ENCODE measurements at regions not wholly inside any gene's neighbourhood (a gene's known extent, or its start where the extent isn't known, plus 50 kb on each side); places are given as distances from the start of the nearest gene placed in this dataset.

DNA sequence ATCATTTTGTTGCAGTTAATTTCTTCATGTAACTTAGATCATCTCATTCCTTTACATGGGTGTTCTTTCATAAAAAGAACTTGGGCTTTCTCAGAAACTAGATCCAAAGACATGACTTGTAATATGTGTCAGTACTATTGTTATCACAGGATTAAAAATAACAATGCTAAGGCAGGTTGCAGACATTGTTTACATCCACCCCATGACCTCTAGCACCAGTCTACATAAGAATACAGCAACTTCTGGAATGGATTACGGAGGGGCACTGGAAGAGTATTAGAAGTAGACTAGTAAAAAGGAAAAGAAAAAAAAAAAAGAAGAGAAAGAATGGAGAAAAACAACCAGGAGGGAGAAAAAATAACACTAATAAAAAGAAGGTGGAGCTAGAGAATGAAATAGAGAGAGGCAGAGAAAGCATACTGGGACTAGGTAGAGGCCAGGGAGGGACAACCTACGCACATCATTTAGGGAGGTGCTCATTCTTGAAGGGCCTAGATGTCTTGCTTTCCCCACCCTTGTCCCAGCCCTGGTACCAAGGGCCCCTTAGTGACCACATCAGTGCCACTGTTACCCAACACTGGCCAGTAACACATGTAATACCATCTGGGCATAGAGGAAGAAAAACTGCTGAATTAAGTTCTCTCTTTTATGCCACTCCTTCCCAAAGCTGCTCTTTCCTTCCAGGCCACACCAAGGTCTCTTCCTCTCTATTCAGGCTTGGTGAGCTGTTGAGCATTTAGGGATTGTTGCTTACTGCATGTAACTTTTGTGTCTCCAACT lies 70.6 kb upstream of the KLF7 start:
- no peak for DNase-seq

GRCh38 chr2:207238831-207239701 lies 73.3 kb upstream of the KLF7 start:
- no peak for DNase-seq

- DNase-seq = no peak
Observed at GRCh38 chr2:207239754-207240494, 74.2 kb upstream of the KLF7 start.

GRCh38 chr2:207240649-207241048 lies 74.9 kb upstream of the KLF7 start:
- no peak for DNase-seq

DNA sequence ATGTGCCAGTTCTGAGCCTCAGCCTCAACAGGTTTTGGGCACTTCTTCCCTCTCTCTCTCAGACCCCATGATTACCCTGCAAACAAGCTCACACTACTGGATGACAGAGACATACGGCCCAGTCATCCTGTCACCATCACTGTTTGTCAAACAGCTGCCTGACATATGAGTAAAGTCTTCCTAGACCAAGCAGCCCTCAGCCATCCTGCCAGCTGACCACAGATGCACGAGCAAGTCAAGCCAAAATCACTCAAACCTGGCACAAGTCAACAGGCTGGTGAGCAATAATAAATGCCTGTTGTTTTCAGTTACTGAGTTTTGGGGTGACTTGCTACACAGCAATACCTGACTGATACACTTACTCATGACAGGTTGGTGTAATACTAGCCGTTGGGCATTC lies 75.5 kb upstream of the KLF7 start:
- no peak for DNase-seq

DNA sequence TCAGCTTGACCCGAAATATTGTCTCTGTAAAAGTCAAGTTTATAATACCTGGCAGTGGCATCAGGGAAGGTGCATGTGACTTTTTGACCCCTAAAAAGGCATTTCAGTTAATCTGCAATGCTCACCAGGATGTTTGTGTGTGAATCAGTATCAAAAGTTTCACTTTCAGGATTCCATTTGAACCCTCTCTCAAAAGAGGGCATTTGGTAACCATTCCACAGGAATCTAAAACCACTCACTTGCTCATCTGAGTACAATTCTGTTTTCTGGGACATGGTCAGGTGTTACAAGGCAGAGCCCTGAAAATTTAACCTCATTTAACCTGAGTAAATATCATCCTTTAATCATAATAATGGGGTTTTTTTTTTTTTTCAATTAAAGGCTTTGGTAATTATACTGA lies 77.9 kb upstream of the KLF7 start:
- DNase-seq = no peak

- DNase-seq = no peak
Observed at GRCh38 chr2:207244971-207245925, 79.5 kb upstream of the KLF7 start.

GRCh38 chr2:207248702-207249377 lies 83.1 kb upstream of the KLF7 start:
- no peak for DNase-seq

- no peak for DNase-seq
Observed at GRCh38 chr2:207251022-207251421, 85.3 kb upstream of the KLF7 start.

GRCh38 chr2:207251573-207252192 lies 85.9 kb upstream of the KLF7 start:
- DNase-seq = no peak

DNA sequence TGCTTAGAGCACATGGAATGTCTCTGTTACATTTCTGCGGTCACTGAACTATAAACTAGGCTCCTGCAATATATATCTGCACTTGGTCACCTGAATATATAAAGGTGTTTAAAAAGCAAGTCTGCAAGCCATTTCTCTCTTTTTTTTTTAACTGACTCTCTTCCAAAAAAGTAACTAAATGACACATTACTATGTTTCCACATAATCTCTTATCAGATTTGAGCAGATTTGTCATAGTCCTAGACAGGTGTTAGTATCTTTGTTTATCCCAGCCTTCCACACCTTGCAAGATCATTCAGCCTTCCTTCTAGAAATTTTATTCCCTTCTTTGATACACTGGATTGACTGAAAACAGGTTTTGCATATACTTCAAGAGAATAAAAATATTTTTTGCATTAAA lies 86.7 kb upstream of the KLF7 start:
- no peak for DNase-seq

DNA sequence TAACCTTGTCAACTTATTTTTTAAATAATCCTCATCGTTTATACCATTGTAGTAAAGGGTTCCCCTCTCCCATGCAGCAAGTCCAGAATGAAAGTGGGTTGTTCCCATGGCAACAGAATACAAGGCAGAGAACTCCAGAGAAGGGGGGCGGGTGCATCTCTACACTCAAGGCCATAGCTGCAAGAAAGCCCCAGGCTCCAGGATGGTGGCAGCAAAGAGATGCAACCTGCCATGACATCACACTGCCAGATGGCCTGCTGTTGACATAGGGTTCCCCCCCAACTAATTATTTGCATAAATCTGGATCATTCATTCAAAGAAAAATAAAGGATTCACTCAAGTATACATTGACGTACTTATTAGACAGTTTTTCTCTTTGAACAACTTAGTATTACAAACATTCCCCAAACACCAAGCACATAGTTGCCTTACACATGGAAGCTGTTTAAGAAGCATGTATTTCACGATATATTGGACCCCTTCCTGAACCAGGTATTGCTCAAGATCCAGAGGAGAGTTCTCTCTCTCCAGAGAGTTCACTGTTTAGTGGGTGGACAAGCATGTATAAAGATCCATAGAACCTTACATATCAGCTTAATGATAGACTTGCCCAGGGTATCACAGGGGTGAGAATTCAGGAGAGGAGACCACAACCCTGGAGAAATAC lies 87.4 kb upstream of the KLF7 start:
- DNase-seq = no peak

- no peak for DNase-seq
Observed at GRCh38 chr2:207253666-207254345, 88.1 kb upstream of the KLF7 start.

DNA sequence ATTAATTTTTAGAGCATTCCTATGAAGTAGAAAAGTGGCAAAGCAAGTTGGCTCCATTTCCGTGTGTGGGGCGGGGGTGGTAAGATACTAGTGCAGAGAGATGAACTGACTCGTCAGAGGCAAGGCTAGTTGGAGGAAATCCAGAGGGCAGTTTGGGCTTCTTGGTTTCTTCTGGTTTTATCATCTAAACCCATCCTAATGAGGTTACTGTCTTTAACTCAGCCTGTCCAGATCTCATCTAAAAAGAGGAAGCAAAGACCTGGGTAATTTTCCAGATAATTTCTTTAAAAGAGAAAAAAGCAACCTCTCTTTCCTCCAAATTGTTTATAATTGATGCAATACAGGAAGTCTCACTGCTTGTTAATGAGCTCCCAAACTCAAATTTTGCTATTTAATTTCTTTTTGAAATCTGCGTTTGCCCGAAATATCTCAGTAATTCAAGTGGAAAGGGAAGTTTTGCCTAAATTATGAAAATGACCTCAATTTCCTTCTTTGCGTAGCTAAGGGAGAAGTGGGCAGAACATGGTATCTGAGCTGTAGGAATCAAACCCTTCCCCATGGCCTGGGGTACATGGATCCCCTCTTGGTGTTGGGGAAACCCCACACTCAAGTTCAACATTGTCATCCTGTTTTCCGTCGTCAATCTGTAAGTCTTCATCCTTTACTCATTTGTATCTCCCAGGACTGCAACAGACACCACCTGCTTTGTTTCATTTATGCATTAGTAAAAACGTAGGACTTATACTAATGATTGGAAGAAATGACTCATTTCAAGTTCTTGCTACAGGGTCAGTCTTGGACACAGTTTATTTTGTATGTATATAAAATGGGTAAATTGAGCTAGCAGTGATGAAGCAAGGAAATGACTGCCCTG lies 89.1 kb upstream of the KLF7 start:
- DNase-seq = no peak

- DNase-seq = no peak
Observed at GRCh38 chr2:207255565-207256470, 90.1 kb upstream of the KLF7 start.

- no peak for DNase-seq
Observed at GRCh38 chr2:207256476-207257207, 90.9 kb upstream of the KLF7 start.

Measured in effector CD8-positive, alpha-beta T cell (primary cell).